Vagina (tissue), 2 donors: ENCODE measurements at regions not wholly inside any gene's neighbourhood (a gene's known extent, or its start where the extent isn't known, plus 50 kb on each side); places are given as distances from the start of the nearest gene placed in this dataset.

Source experiments
- DNase-seq, 2 donors: peaks; one replicate each; pipeline ENCODE4 v3.0.0-alpha.2; 2017; ENCODE audit errors: extremely low spot score in 2 of 2
- H3K27ac ChIP-seq: fragments of 200-600 bp; sonication (generic); one replicate; pipeline ENCODE4 v1.5.1; 2019
- H3K27me3 ChIP-seq: fragments of 200-600 bp; sonication (generic); one replicate; pipeline ENCODE4 v1.5.1; 2019
- H3K36me3 ChIP-seq, 2 donors: fragments of 200-600 bp; sonication (generic); one replicate each; pipeline ENCODE4 v1.5.1; 2017 to 2019
- H3K4me1 ChIP-seq: fragments of 200-600 bp; sonication (generic); one replicate; pipeline ENCODE4 v1.5.1; 2019
- H3K4me3 ChIP-seq, 2 donors: fragments of 200-600 bp; sonication (generic); 1 replicate in 1 of 2; 2 replicates in 1 of 2; pipeline ENCODE4 v1.5.1; 2016 to 2019
- H3K9me3 ChIP-seq: fragments of 200-600 bp; sonication (generic); one replicate; pipeline ENCODE4 v1.5.1; 2019
- CTCF ChIP-seq, 3 experiments: fragments of 450-650 bp in 2 of 3; fragments of 200-600 bp in 1 of 3; sonication (generic) in 1 of 3; IDR thresholded peaks; one replicate each; pipeline ENCODE4 v1.5.1; 2017 to 2019; ENCODE audit warnings: antibody characterized with exemption in 3 of 3, mild to moderate bottlenecking in 2 of 3, moderate library complexity in 2 of 3
- POLR2A ChIP-seq, 2 donors: fragments of 450-650 bp; IDR thresholded peaks; one replicate each; pipeline ENCODE4 v1.6.1; 2017; ENCODE audit warnings: antibody characterized with exemption in 2 of 2, mild to moderate bottlenecking in 2 of 2, moderate library complexity in 2 of 2
- POLR2AphosphoS5 ChIP-seq, 2 donors: sonication (generic); formaldehyde crosslinking; IDR thresholded peaks; one replicate each; pipeline ENCODE4 v1.9.0; 2017; ENCODE audit warnings: antibody characterized with exemption in 2 of 2, mild to moderate bottlenecking in 2 of 2, low read depth in 1 of 2; ENCODE audit not compliant: insufficient read depth in 1 of 2
- intact Hi-C: fragments of 100-400 bp; cut with DNase I; formaldehyde crosslinking; loops from one replicate; pipeline ENCODE4 v1.15.1; 2023

- intact Hi-C loops = no loop called here
These were observed 411.2 kb downstream of the VPS13C start for GRCh38 chr15:61649046-61649445.

GRCh38 chr15:61644550-61644949, 415.4 kb upstream of the RORA start:
- H3K4me3 ChIP-seq = no peak overlapping the region

More at GRCh38 chr15:61649046-61649445, 411.2 kb downstream of the VPS13C start:
- Histone ChIP-seq H3K9me3 (no peaks in the 10 kb centered on the region), H3K4me3 (no peak overlapping the region), H3K4me1 (peaks cover 4% of the 10 kb centered on the region), H3K36me3 (no peaks in the 10 kb centered on the region), H3K27ac (no peak overlapping the region), H3K27me3 (no peaks in the 10 kb centered on the region)
- no peak for TF ChIP-seq POLR2AphosphoS5 (IDR thresholded peaks at IDR 0.05; ENCODE audit: insufficient read depth in 1 of 2, low read depth in 1 of 2)
- no peak for TF ChIP-seq CTCF (IDR thresholded peaks at IDR 0.05)
- no peak for TF ChIP-seq POLR2A (IDR thresholded peaks at IDR 0.05)
- DNase-seq = peak in 1 of 2 donors; percentile 42

GRCh38 chr15:61641645-61642044, 412.5 kb upstream of the RORA start:
- H3K4me3 ChIP-seq = no peak overlapping the region
- H3K4me1 ChIP-seq = no peaks in the 10 kb centered on the region
- TF ChIP-seq POLR2AphosphoS5 (IDR thresholded peaks at IDR 0.05; ENCODE audit: insufficient read depth in 1 of 2, low read depth in 1 of 2) (no peak), CTCF (IDR thresholded peaks at IDR 0.05) (no peak), POLR2A (IDR thresholded peaks at IDR 0.05) (no peak)
- H3K9me3 ChIP-seq = no peaks in the 10 kb centered on the region
- H3K27ac ChIP-seq = no peak overlapping the region
- intact Hi-C loops = no loop called here
- no peaks in the 10 kb centered on the region for H3K36me3 ChIP-seq
- no peaks in the 10 kb centered on the region for H3K27me3 ChIP-seq
- DNase-seq = peak in 1 of 2 donors; percentile 54

More at GRCh38 chr15:61644550-61644949, 415.4 kb upstream of the RORA start:
- no peak overlapping the region for H3K27ac ChIP-seq
- no peaks in the 10 kb centered on the region for H3K27me3 ChIP-seq
- no peaks in the 10 kb centered on the region for H3K4me1 ChIP-seq
- intact Hi-C loops = no loop called here
- TF ChIP-seq POLR2A (IDR thresholded peaks at IDR 0.05) (no peak), POLR2AphosphoS5 (IDR thresholded peaks at IDR 0.05; ENCODE audit: insufficient read depth in 1 of 2, low read depth in 1 of 2) (no peak), CTCF (IDR thresholded peaks at IDR 0.05) (no peak)
- H3K9me3 ChIP-seq = no peaks in the 10 kb centered on the region
- peak in 1 of 2 donors; percentile 75 for DNase-seq
- no peaks in the 10 kb centered on the region for H3K36me3 ChIP-seq

- DNase-seq = no peak
- H3K4me1 ChIP-seq = no peaks in the 10 kb centered on the region
- intact Hi-C loops = no loop called here
- H3K27me3 ChIP-seq = no peaks in the 10 kb centered on the region
- no peaks in the 10 kb centered on the region for H3K9me3 ChIP-seq
- no peaks in the 10 kb centered on the region for H3K36me3 ChIP-seq
- TF ChIP-seq POLR2A (IDR thresholded peaks at IDR 0.05) (no peak), CTCF (IDR thresholded peaks at IDR 0.05) (no peak), POLR2AphosphoS5 (IDR thresholded peaks at IDR 0.05; ENCODE audit: insufficient read depth in 1 of 2, low read depth in 1 of 2) (no peak)
- no peak overlapping the region for H3K27ac ChIP-seq
- no peak overlapping the region for H3K4me3 ChIP-seq
These were observed 411.7 kb upstream of the RORA start for GRCh38 chr15:61640756-61641155.

GRCh38 chr15:61639491-61639890, 410.4 kb upstream of the RORA start:
- no peaks in the 10 kb centered on the region for H3K36me3 ChIP-seq
- no peaks in the 10 kb centered on the region for H3K27me3 ChIP-seq
- DNase-seq = no peak
- no peak overlapping the region for H3K27ac ChIP-seq
- TF ChIP-seq POLR2AphosphoS5 (IDR thresholded peaks at IDR 0.05; ENCODE audit: insufficient read depth in 1 of 2, low read depth in 1 of 2) (no peak), CTCF (IDR thresholded peaks at IDR 0.05) (no peak), POLR2A (IDR thresholded peaks at IDR 0.05) (no peak)
- intact Hi-C loops = no loop called here
- H3K4me1 ChIP-seq = no peaks in the 10 kb centered on the region
- no peak overlapping the region for H3K4me3 ChIP-seq
- no peaks in the 10 kb centered on the region for H3K9me3 ChIP-seq
